Testis (tissue), 2 donors: ENCODE measurements at regions not wholly inside any gene's neighbourhood (a gene's known extent, or its start where the extent isn't known, plus 50 kb on each side); places are given as distances from the start of the nearest gene placed in this dataset.

ENCODE experiments used
- CTCF ChIP-seq, 3 experiments: fragments of 450-650 bp in 2 of 3; fragments of 200-600 bp in 1 of 3; sonication (generic) in 1 of 3; IDR thresholded peaks; one replicate each; pipeline ENCODE4 v1.5.1; 2016 to 2019; ENCODE audit warnings: antibody characterized with exemption in 3 of 3, mild to moderate bottlenecking in 2 of 3, moderate library complexity in 1 of 3
- POLR2A ChIP-seq: fragments of 450-650 bp; IDR thresholded peaks from one replicate; pipeline ENCODE4 v1.6.1; 2017; ENCODE audit warnings: antibody characterized with exemption, mild to moderate bottlenecking, moderate library complexity

- TF ChIP-seq POLR2A (no peak), CTCF (IDR thresholded peaks at IDR 0.05) (no peak)
Observed at GRCh38 chr13:77412860-77413259, 86.0 kb upstream of the MYCBP2 start.
